ENCODE measurements at regions not wholly inside any gene's neighbourhood (a gene's known extent, or its start where the extent isn't known, plus 50 kb on each side); places are given as distances from the start of the nearest gene placed in this dataset.

- TF ChIP-seq, protein P1, sequence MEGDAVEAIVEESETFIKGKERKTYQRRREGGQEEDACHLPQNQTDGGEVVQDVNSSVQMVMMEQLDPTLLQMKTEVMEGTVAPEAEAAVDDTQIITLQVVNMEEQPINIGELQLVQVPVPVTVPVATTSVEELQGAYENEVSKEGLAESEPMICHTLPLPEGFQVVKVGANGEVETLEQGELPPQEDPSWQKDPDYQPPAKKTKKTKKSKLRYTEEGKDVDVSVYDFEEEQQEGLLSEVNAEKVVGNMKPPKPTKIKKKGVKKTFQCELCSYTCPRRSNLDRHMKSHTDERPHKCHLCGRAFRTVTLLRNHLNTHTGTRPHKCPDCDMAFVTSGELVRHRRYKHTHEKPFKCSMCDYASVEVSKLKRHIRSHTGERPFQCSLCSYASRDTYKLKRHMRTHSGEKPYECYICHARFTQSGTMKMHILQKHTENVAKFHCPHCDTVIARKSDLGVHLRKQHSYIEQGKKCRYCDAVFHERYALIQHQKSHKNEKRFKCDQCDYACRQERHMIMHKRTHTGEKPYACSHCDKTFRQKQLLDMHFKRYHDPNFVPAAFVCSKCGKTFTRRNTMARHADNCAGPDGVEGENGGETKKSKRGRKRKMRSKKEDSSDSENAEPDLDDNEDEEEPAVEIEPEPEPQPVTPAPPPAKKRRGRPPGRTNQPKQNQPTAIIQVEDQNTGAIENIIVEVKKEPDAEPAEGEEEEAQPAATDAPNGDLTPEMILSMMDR (IDR thresholded peaks at IDR 0.05), result no peak
- no peak for TF ChIP-seq POLR2A (IDR thresholded peaks at IDR 0.05)
Measured at GRCh38 chr10:61280303-61280702, 172.9 kb downstream of the TMEM26 start.

All from right lobe of liver (tissue), 4 donors.